Left renal pelvis (tissue), 4 donors: ENCODE measurements at regions not wholly inside any gene's neighbourhood (a gene's known extent, or its start where the extent isn't known, plus 50 kb on each side); places are given as distances from the start of the nearest gene placed in this dataset.

Source experiments
- DNase-seq, 4 donors: peaks; one replicate each; pipeline ENCODE4 v3.0.0-alpha.2; 2013; ENCODE audit warnings: low read depth in 4 of 4, low spot score in 3 of 4

- DNase-seq, result no peak
These were observed 55.2 kb upstream of the RNF24 start for GRCh38 chr20:4070323-4071177.

GRCh38 chr20:4069751-4070150, 54.4 kb upstream of the RNF24 start:
- DNase-seq, result no peak

GRCh38 chr20:4068708-4069107, 53.4 kb upstream of the RNF24 start:
- DNase-seq, result no peak

- DNase-seq, result no peak
These were observed 52.4 kb upstream of the RNF24 start for GRCh38 chr20:4067600-4068261.

GRCh38 chr20:4066551-4066950, 51.2 kb upstream of the RNF24 start:
- no peak for DNase-seq

GRCh38 chr20:4065391-4065844, 50.1 kb upstream of the RNF24 start:
- DNase-seq, result no peak
